DOHH2 (cell line): ENCODE measurements at regions not wholly inside any gene's neighbourhood (a gene's known extent, or its start where the extent isn't known, plus 50 kb on each side); places are given as distances from the start of the nearest gene placed in this dataset.

Experiments used
- H3F3A ChIP-seq: fragments of 200-600 bp; sonication (generic), shearing (Covaris generic); 2 replicates; pipeline ENCODE4 v1.6.0; 2016; ENCODE audit warnings: antibody characterized with exemption, mild to moderate bottlenecking; ENCODE audit not compliant: control insufficient read depth, insufficient read depth
- H3K27ac ChIP-seq: fragments of 200-600 bp; sonication (generic); 2 replicates; pipeline ENCODE4 v1.5.1; 2014; ENCODE audit warnings: low read depth, mild to moderate bottlenecking, low read length, moderate library complexity
- H3K27me3 ChIP-seq: fragments of 200-600 bp; sonication (generic); 2 replicates; pipeline ENCODE4 v1.6.1; 2014; ENCODE audit warnings: mild to moderate bottlenecking, low read length, mixed read lengths; ENCODE audit not compliant: control insufficient read depth
- H3K36me3 ChIP-seq: fragments of 200-600 bp; sonication (generic); 2 replicates; pipeline ENCODE4 v1.6.1; 2014; ENCODE audit warnings: mild to moderate bottlenecking, low read length, moderate library complexity, mixed read lengths; ENCODE audit not compliant: control insufficient read depth
- H3K4me1 ChIP-seq: fragments of 200-600 bp; sonication (generic); 2 replicates; pipeline ENCODE4 v1.6.1; 2014; ENCODE audit warnings: mild to moderate bottlenecking, low read length, mixed read lengths; ENCODE audit not compliant: control insufficient read depth
- H3K4me2 ChIP-seq: fragments of 200-600 bp; sonication (generic); 2 replicates; pipeline ENCODE4 v1.6.0; 2014; ENCODE audit warnings: mild to moderate bottlenecking, low read length, moderate library complexity
- H3K4me3 ChIP-seq: fragments of 200-600 bp; sonication (generic); 2 replicates; pipeline ENCODE4 v1.5.1; 2014; ENCODE audit warnings: mild to moderate bottlenecking, low read length, mixed read lengths
- H3K79me2 ChIP-seq: fragments of 200-600 bp; sonication (generic); 2 replicates; pipeline ENCODE4 v1.6.1; 2014; ENCODE audit warnings: mild to moderate bottlenecking, low read length, mixed read lengths; ENCODE audit not compliant: control insufficient read depth
- H3K9me2 ChIP-seq: fragments of 200-600 bp; sonication (generic); replicated peaks from 2 replicates; pipeline ENCODE4 v1.6.1; 2014; ENCODE audit warnings: mild to moderate bottlenecking, low read length, mixed read lengths; ENCODE audit not compliant: control insufficient read depth
- H3K9me3 ChIP-seq: fragments of 200-600 bp; sonication (generic); 2 replicates; pipeline ENCODE4 v1.6.1; 2014; ENCODE audit warnings: antibody characterized with exemption, low read length, mixed read lengths; ENCODE audit not compliant: control insufficient read depth, insufficient read depth
- H4K20me1 ChIP-seq: fragments of 200-600 bp; sonication (generic); 2 replicates; pipeline ENCODE4 v1.6.0; 2014; ENCODE audit warnings: low read depth, mild to moderate bottlenecking, antibody characterized with exemption, low read length, moderate library complexity; ENCODE audit not compliant: control insufficient read depth, insufficient read depth
- CTCF ChIP-seq: fragments of 200-600 bp; sonication (generic); IDR thresholded peaks from one replicate; pipeline ENCODE4 v1.5.1; 2014; ENCODE audit warnings: antibody characterized with exemption, mild to moderate bottlenecking, low read depth, low read length; ENCODE audit not compliant: poor library complexity, severe bottlenecking
- EZH2phosphoT487 ChIP-seq: fragments of 200-600 bp; sonication (generic); IDR thresholded peaks from 2 replicates; pipeline ENCODE4 v1.6.1; 2017; ENCODE audit warnings: borderline replicate concordance, mild to moderate bottlenecking, antibody characterized with exemption, low read length, moderate library complexity, mixed read lengths

- Histone ChIP-seq H3K79me2 (no peaks in the 10 kb centered on the region), H3K9me2 (no peaks in the 10 kb centered on the region), H3K27ac (no peak overlapping the region), H4K20me1 (no peaks in the 10 kb centered on the region), H3K4me2 (no peak overlapping the region), H3F3A (no peaks in the 10 kb centered on the region), H3K36me3 (no peaks in the 10 kb centered on the region), H3K9me3 (no peaks in the 10 kb centered on the region), H3K4me3 (no peak overlapping the region), H3K4me1 (no peaks in the 10 kb centered on the region), H3K27me3 (no peaks in the 10 kb centered on the region)
- TF ChIP-seq EZH2phosphoT487 (no peak), CTCF (no peak)
Observed at GRCh38 chr5:164353155-164353554, 847.7 kb downstream of the MAT2B start.

GRCh38 chr5:164354139-164354751, 848.8 kb downstream of the MAT2B start:
- Histone ChIP-seq H3K36me3 (no peaks in the 10 kb centered on the region), H3K4me3 (no peak overlapping the region), H4K20me1 (no peaks in the 10 kb centered on the region), H3K27ac (no peak overlapping the region), H3K4me2 (no peak overlapping the region), H3K9me2 (no peaks in the 10 kb centered on the region), H3K9me3 (no peaks in the 10 kb centered on the region), H3K27me3 (no peaks in the 10 kb centered on the region), H3K4me1 (no peaks in the 10 kb centered on the region), H3F3A (no peaks in the 10 kb centered on the region), H3K79me2 (no peaks in the 10 kb centered on the region)
- no peak for TF ChIP-seq EZH2phosphoT487
- no peak for TF ChIP-seq CTCF

- no peaks in the 10 kb centered on the region for H3K4me1 ChIP-seq
- H3K27me3 ChIP-seq, result no peaks in the 10 kb centered on the region
- no peaks in the 10 kb centered on the region for H3K79me2 ChIP-seq
- no peak overlapping the region for H3K4me2 ChIP-seq
- no peaks in the 10 kb centered on the region for H3K9me2 ChIP-seq
- H3F3A ChIP-seq, result no peaks in the 10 kb centered on the region
- H3K27ac ChIP-seq, result no peak overlapping the region
- no peaks in the 10 kb centered on the region for H3K9me3 ChIP-seq
- H3K36me3 ChIP-seq, result no peaks in the 10 kb centered on the region
- H3K4me3 ChIP-seq, result no peak overlapping the region
- TF ChIP-seq EZH2phosphoT487 (no peak), CTCF (no peak)
- H4K20me1 ChIP-seq, result no peaks in the 10 kb centered on the region
Observed at GRCh38 chr5:164355267-164355830, 849.9 kb downstream of the MAT2B start.
